DMS 273 (cell line): ENCODE measurements at regions not wholly inside any gene's neighbourhood (a gene's known extent, or its start where the extent isn't known, plus 50 kb on each side); places are given as distances from the start of the nearest gene placed in this dataset.

Source experiments
- DNase-seq: peaks from one replicate; lab custom pipeline; 2025; ENCODE audit not compliant: unreplicated experiment; lab: John Stamatoyannopoulos, UW

DNA sequence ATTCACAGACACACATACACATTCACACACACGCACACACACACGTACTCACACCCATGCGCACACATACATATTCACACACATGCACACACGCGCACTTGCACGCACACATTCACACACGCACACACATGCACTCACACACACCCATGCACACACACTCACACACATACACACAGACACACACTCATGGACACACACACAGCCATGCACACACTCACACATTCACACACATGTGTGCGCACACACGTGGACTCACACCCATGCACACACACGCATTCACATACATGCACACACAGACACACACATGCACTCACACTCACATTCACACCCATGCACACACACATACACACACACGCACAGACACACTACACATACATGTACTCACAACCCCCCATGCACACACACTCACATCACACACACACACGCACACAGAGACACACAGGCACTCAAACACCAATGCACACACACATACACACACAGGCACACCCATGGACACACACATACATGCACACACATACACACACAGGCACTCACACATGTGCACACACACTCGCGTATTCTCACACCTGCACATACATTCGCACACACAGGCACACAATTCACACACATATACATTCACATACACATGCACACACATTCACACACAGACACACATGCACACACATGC, 589.1 kb downstream of the PTPRU start:
- DNase-seq: no peak

DNA sequence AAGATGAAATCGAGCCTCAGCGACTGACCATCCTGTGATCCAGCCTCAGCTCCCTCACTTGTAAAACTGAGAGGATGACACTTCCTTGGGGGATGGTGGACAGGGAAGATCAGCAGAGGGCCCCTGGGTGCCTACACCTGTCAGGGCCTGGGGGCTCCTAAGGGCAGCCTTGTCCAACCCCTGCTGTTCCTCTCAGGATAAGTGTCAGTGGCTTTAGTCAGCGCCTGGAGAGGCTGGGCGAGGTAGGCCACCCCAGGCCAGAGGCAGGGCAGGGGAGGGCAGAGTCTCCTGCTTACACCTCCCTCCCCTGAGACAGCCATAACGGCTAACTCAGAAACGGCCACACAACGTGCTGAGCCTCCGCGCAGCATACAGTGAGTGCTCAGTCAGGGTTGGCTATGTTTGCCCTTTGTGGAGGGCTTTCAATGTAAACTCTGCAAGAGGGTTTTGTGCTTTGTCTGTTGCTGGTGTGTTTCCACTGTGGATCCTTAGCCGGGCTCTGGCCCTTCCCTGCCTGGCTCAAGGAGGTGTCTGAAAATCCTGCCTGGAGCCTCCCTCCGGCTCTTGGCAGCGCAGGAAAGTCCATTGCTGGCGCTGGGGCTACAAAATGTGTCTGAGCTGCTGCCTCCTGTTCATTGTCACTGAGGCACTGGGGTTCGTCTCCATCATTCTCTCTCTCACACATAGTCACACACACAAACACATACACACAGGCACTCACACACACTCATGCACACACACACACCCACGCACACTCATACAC, 588.4 kb downstream of the PTPRU start:
- DNase-seq: no peak

DNA sequence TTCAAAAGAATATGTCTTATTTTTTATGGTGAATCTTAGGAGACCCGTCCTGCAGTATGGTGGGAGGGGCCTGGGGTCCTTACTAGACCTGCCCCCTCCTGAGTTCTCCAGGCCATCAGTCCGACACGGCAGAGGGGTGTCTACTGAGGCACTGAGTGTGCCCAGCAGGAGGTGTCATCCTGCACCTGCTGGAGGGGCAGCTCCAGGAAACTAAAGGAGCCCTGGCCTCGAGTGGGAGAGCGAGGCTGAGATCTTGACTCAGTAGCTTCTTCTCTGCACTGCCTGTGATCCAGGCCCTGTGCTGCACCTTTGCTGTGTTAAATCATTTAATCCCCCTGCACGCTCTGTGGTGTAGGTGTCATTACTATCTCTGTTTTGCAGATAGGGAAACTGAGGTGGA, 587.7 kb downstream of the PTPRU start:
- DNase-seq: no peak

DNA sequence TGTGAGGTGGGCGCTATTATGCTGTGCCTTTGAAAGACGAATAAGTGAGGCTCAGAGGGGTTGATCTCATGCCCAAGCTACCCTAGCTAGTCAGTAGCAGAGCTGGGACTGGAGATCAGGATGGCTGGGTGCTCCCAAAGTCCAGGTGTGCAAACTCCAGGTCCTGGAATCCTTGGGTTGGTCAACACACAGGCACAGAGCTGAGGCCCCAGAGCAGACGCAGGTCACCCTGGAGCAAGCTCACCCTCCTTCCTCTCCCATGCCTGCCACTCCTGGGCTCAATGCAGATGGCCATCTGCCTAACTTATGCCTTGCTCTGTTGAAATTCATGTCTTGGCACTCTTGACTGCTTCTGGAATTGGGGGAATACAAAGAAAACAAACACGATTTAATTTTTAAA, 587.2 kb downstream of the PTPRU start:
- DNase-seq: no peak

DNA sequence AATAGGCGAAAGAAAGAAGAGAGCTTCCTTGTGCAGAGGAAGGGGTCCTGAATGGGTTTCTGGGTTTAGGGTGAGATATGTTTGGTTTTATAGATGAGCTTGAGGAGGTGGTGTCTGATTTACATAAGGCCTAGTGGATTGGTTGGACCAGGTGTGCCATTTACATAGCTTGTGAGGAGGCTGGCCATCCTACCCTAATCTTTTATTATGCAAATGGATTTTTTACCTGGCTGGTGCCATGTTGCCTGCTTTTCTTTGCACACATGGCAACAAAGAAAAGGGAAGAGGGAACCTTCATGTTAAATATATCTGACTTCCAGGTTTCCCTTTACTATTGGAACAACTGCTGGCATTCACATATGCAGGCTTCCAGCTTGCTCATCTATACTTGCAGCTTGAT, 585.3 kb downstream of the PTPRU start:
- no peak for DNase-seq

DNA sequence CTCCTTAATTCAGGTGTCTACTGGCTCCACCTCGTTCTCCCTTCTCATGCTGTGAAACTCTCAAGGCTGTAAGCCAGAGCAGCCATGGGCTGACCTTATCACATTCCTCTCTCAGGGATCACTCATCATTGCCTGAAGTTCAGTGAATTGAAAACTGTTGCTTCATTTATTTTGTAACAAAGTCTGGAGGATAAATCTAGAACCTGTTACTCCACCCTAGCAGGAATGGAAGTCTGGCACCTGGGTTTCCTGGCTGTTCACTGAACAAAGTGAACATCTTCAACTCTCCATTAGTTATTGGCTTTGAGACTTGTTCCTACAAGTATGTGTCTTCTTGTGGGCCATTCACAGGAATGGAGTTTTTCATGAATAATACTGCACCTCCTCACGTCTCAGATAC, 584.1 kb downstream of the PTPRU start:
- DNase-seq: no peak

DNA sequence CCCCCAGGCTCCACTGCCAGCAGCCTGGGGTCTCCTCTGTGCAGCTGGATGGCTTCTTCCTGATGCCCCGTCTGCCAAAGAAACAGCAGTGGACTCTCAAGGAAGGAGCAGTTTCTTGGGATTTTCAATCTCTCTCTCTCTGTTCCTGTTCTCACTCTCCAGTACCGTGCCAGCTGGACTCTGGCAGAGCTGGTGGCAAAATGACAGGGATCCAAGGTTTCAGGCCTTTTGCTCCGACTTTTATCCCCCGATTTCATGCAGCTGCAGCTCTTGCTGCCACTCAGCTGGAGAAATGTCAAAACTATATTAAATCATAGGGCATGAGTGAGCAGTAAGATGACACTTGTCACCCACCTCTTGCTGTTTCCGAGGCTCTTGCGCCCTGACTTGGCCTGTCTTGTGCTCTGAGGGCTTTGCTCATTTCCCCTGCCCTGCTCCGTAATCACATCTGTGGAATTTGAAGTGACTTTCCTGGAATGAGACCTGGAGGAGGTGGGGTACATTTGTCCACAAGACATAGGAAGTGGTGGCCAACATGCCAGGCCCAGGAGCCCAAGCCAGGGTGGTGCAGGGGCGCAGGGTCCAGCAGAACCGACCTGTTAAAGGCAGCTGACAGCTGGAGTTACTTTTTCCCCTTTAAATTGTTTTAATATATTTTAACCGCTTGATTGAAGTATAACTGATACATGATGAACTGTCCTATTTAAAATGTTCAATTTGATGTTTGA, 576.2 kb downstream of the PTPRU start:
- DNase-seq: no peak

DNA sequence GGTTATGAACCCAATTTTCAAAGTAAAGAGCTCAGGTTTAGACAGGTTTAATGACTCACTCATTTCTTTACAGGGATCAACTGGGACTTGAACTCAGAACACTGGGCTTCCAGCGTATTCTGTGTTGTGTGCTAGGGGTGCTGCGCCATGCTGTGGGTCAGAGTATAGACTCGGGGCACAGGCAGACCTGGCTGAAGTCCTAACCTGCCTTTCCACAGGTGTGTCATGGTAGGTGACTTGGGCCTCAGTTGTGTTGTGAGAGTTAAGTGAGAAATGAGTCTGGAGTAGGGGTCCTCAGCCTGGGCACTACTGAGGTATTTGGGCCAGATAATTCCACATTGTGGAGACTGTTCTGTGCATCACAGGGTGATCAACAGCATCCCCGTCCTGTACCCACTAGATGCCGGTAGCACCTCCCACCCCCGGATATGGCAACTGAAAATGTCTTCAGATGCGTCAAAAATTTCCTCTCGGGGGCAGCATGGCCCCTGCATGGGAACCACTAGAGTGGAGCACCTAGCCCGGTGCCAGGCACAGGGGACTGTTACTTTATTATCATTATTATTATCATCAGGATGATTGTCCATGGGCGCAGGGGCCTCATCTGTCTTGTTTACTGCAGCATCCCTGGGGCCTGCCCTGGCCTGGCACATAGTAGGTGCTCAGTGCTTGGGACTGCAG, 575.5 kb downstream of the PTPRU start:
- no peak for DNase-seq

DNA sequence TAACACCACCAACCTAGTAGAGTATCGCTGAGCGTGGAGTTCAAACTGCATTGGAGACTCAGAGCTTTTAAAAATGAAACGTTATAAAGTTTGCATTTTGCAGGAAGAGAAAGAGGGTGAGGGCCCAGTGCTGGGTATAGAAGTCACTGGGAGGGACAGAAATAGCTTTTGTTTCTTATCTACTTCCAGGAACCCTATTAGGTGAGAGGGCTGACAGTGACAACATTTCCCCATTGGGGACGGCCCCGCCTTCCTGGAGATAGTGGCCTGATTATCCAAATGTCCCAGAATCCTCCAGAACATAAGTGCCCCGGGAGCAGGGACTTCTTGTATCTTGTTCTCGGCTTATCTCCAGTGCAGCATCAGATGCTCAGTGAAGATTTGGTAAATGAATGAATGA, 574.9 kb downstream of the PTPRU start:
- DNase-seq: no peak

DNA sequence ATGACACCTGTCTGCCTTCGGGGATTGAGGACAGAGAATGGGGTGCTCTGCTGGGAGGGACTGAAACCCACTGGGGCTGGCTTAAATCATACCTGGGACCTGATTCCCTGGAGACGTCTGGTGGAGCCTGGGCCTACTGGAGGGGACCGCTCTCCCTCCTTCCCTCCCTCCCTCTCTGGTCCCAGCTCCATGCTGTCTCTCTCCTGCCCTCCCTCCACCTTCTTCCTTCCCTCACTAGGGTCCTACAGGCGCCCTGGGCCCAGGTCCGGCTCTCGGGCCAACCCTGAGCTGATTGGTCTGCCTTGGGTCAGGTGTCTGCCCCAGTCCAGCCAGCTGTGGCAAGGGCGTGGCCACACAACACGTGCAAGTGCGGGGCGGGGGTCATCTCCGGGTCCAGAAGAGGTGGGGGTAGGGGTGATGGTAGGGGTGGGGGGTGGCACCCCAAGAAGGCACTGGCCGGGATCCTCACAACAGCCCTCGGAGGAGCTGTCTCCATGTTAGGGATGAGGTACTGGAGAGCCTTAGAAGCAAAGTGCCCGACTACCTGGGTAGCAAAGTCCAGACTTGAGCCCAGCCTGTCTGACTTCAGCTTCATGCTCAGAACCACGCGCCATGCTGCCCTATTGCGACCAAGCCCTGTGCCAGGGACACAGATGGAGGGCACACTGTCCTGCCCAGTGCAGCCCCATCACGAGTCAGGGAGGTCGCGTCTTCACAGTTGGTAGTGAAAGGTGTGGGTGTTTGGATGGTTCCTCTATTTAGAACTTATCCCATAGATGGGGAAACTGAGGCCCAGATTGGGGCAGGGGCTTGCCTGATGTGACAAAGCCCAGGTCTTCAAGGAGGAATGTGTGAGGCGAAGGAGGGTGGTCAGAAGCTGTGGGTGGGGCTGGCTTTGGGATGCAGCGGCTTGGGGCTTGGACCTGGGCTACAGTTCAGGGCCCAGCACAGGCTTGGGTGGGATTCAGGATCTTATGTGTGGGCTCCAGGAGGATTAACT, 574.1 kb downstream of the PTPRU start:
- no peak for DNase-seq

DNA sequence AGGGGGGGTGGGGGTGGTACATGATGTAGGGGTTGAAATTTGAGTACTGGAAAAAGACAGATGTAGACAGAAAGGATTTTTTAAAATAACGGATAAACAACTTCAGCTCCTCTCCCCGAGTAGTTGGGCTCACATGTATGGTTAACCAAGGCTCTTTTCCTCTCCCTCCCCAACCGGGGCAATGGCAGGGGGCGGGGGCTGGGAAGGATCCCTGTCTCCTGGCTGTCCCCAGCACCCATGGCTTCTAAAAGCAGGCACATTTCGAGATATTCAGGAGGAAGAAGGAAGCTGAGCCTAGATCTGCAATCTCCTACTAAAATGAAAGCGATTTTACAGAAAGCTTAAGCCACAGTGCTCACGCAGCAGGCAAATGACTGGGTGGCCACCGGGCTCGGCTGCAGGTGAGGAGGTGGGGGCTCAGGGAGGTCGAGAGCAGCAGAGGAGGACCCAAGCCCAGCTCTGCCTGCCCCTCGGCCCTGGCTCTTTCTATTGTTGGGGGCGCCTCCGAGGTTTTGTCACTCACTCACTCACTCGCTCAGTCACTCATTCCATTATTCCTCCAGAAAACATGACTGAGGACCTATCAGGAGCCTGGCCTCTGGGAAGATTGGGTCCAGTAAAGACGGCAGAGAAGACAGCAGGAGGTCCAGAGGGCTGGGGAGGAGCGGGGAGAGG, 573.3 kb downstream of the PTPRU start:
- no peak for DNase-seq

DNA sequence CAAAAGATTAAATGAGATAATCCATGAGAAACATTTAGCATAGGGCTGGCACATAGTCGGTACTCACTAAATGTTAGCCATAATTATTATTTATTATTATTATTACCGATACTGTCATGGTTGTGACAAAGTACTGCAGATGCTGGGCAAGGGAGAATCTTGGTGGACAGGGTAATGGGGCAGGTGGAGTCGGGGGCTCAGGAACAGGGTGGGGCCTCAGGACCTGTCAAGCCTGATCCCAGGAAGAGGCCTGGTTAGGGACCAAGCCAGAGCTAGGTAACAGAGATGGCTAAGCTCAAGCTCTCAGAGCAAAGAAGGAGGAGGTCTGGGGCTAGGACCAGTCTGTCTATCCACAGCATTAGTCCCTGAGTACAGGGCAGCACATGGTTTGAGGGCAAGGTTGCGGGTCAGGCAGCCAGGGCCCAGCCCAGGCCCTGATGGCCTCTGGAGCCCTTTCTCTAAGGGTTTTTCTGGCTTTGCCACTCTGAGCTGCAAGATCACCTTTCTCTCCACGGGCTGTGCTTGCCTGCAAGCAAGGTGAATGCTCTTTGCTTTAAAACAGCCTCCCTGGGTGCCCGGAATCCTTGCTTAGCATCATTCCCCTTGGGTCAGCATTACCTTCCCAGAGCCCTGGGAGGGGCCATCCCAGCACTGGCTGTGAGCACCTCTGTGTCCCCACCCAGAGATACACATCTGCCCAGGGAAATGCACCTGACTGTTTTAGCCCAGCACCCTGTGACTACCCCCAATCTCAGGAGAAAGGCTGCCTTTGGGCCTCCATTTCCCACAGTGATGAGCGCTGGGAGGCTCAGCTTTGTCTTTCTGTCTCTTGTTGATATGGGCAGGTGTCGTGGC, 572.0 kb downstream of the PTPRU start:
- no peak for DNase-seq

DNA sequence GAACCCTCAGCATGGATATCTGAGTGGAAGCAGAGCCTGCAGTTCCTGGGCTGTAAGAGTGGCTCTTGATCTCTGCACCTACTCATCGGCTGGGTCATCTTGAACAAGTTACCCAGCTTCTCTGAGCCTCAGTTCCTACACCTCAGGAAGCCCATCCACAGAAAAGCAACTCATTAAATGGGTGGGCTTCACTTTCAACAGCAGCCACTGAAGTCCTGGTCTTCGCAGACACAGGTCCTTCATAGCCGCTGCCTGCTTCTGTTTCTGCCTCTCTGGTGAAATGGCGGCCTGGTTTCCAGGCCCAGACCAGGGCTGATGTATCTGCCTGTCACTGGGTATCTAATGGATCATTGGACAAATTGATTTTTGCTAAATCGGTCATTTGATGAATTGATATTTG, 571.4 kb downstream of the PTPRU start:
- DNase-seq: no peak

DNA sequence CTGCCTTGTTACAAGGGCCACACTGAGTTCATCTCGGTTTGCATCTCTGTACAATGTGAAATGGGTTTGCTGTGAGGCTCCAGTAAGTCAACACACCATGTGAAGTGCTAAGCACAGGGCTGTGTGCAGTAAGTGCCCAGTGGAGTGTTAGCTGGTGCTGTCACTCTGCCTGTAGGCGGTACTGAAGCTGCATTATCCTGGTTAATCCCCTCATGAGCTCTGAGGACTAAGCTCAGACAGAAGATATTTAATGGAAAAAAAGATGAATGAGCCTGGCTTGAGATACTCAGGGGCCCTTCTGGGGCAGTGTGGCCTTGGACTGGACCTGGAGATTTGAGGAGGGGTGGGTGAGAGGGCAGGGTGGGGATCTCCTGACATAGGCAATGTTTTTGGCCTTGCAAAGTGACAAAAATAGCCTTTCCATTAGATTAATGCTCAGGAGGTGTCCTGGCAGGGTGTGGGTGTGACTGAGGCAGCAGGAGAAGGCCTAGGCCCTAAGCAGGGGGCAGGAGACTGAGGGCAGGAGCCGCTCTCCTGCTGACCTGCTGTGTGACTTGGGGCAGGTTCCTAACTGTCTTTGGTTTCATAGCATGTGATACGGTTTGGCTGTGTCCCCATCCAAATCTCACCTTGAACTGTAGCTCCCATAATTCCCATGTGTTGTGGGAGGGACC, 570.5 kb downstream of the PTPRU start:
- DNase-seq: no peak

DNA sequence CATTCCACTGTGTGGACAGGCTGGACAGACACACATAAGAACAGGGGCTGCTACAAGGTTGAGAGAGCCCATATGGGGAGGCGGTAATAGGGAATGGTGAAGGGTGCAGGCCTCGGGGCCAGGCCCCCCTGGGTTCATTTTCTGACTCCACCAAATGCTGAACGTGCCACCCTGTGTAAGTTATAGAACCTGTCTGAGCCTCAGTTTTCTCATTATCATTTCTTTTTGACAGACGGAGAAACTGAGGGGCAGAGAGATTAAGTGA, 569.5 kb downstream of the PTPRU start:
- no peak for DNase-seq

DNA sequence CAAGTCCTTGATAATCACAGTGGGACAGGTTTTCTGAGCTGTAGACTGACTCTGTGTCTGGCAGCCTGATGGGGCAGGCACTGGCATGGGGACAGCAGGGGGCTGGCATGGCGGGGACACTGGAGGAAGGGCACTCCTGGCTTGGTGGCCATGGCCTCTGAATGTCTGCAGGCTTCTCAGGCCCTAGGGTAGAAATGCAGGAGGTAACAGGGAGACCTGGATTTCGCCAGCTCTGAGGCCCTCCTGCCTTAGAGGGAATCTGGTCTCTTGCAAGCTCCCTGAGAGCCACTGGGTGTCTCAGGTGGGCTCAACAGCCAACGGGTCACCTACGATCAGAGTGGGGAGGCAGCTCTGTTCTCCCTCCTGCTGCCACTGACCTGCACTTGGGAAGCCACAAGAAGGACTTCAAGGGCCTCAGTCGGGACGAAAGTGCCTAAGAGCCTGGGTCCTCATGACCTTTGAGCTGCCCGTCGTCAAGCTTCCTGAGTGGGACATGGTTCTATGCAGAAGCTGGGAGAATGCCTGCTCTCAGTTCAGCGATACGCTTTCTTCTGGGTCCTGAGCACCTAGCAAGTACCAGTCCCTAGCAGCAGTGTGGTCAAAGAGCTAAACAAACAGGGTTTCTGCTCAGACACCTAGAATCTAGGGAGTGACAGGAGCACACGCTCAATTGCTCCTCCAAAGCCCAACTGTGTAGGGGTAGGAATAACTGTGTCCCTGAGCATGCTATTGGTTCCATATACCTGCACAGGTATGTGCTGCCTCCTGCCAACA, 569.0 kb downstream of the PTPRU start:
- DNase-seq: no peak

DNA sequence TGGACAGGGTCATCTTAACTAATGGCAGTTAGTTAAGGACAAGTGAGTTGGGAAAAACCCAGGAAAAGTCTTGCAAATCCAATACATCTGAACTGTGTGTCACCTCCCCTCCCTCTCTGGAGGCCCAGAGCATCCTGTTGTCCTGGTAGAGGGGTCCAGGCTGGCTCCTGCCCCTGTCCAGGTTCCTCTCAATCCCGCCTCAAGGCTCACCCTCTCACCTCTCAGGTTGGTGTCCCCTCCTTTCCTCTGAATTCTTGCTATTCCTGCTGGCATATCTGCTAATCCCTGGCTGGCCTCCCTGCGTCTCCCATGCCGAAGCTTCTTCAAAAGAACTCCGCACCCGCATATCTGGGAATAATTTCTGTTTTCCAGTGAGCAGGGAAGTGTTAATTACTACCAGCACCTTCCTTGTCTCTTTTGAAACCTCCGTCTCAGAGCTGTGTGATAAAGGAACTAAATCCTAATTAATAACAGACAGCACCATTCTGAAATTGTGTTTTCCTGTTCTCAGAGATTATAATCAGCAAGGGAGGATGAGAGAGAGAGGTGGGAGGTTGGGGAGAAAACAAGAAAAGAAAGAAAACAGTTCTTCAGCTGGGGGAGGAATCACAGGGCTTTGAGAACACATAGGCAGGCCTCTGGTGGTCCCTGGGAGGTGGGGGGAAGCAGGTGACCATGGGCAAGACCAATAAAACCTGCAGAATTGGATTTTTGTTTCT, 568.0 kb downstream of the PTPRU start:
- no peak for DNase-seq
